Neural progenitor cell (in vitro differentiated cells): ENCODE measurements at regions not wholly inside any gene's neighbourhood (a gene's known extent, or its start where the extent isn't known, plus 50 kb on each side); places are given as distances from the start of the nearest gene placed in this dataset.

Experiments
- DNase-seq: peaks from one replicate; pipeline ENCODE4 v3.0.0-alpha.2; 2016; ENCODE audit warnings: low spot score
- H2AFZ ChIP-seq: fragments of 200-600 bp; sonication (generic); replicated peaks from 2 replicates; pipeline ENCODE4 v1.6.1; 2016; ENCODE audit warnings: antibody characterized with exemption
- H3F3A ChIP-seq: fragments of 200-600 bp; sonication (generic); 2 replicates; pipeline ENCODE4 v1.6.1; 2016; ENCODE audit warnings: antibody characterized with exemption, low read depth
- H3K27ac ChIP-seq: fragments of 200-600 bp; sonication (generic); 2 replicates; pipeline ENCODE4 v1.5.1; 2016; ENCODE audit warnings: mild to moderate bottlenecking
- H3K27me3 ChIP-seq: fragments of 200-600 bp; sonication (generic); 2 replicates; pipeline ENCODE4 v1.6.1; 2016; ENCODE audit warnings: mild to moderate bottlenecking, moderate library complexity
- H3K36me3 ChIP-seq: fragments of 200-600 bp; sonication (generic); 2 replicates; pipeline ENCODE4 v1.5.1; 2016
- H3K4me1 ChIP-seq: fragments of 200-600 bp; sonication (generic); 2 replicates; pipeline ENCODE4 v1.6.1; 2016; ENCODE audit warnings: mixed run types
- H3K4me2 ChIP-seq: fragments of 200-600 bp; sonication (generic); 2 replicates; pipeline ENCODE4 v1.6.1; 2016
- H3K4me3 ChIP-seq: fragments of 200-600 bp; sonication (generic); 2 replicates; pipeline ENCODE4 v1.5.1; 2016
- H3K79me2 ChIP-seq: fragments of 200-600 bp; sonication (generic); 2 replicates; pipeline ENCODE4 v1.6.1; 2016; ENCODE audit warnings: low read depth
- H3K9ac ChIP-seq: fragments of 200-600 bp; sonication (generic); 2 replicates; pipeline ENCODE4 v1.6.1; 2016
- H3K9me3 ChIP-seq: fragments of 200-600 bp; sonication (generic); 2 replicates; pipeline ENCODE4 v1.5.1; 2016; ENCODE audit warnings: low read depth
- H4K20me1 ChIP-seq: fragments of 200-600 bp; sonication (generic); 2 replicates; pipeline ENCODE4 v1.6.1; 2016; ENCODE audit warnings: low read depth
- H3K27ac Mint-ChIP-seq: 3 replicates; pipeline ENCODE4 v1.8.0; 2021; ENCODE audit warnings: mixed read lengths
- H3K27me3 Mint-ChIP-seq: 2 replicates; pipeline ENCODE4 v1.8.0; 2022; ENCODE audit warnings: low read depth, mild to moderate bottlenecking, inconsistent platforms, moderate library complexity, mixed read lengths; ENCODE audit not compliant: insufficient read depth
- H3K36me3 Mint-ChIP-seq: 3 replicates; pipeline ENCODE4 v1.8.0; 2021; ENCODE audit warnings: mixed read lengths
- H3K4me1 Mint-ChIP-seq: 3 replicates; pipeline ENCODE4 v1.8.0; 2021; ENCODE audit warnings: mixed read lengths
- H3K4me3 Mint-ChIP-seq: 3 replicates; pipeline ENCODE4 v1.8.0; 2021; ENCODE audit warnings: mild to moderate bottlenecking, moderate library complexity, mixed read lengths
- H3K9me3 Mint-ChIP-seq: 3 replicates; pipeline ENCODE4 v1.8.0; 2020; ENCODE audit warnings: mixed read lengths
- EZH2 ChIP-seq: fragments of 200-600 bp; sonication (generic); IDR thresholded peaks from 2 replicates; pipeline ENCODE4 v1.6.1; 2017; ENCODE audit warnings: antibody characterized with exemption, mild to moderate bottlenecking, moderate library complexity
- EZH2phosphoT487 ChIP-seq: fragments of 200-600 bp; sonication (generic); IDR thresholded peaks from 2 replicates; pipeline ENCODE4 v1.6.1; 2017; ENCODE audit warnings: antibody characterized with exemption
- TF ChIP-seq, protein P1 (sequence below): fragments of 200-600 bp; sonication (generic); IDR thresholded peaks from 2 replicates; pipeline ENCODE4 v1.5.1; 2017; ENCODE audit warnings: antibody characterized with exemption, mild to moderate bottlenecking

DNA sequence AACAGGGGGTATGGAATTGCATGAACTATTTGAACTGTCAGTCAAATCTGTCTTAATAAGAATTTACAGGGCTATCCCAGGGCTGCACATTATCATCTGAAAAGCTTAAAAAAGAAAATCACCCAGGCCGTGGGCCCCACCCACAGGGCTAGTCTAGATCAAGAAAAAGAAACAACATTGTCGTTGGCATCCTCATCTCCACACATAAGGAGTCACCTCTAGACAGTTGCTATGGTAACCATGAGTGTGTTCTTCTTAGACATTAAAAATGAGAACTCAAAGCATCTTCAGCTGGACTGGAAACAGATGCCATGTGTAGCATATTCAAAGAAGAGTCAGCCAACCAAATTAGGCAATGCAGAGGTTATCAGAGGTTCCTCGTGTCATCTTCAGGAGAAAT is 72.3 kb upstream of the CPO start:
- Histone ChIP-seq H3F3A (peaks cover 6% of the 10 kb centered on the region), H3K27ac (no peak overlapping the region), H3K79me2 (no peaks in the 10 kb centered on the region), H3K9me3 (no peaks in the 10 kb centered on the region), H3K4me3 (no peak overlapping the region), H3K4me2 (no peak overlapping the region), H3K27me3 (no peaks in the 10 kb centered on the region), H3K36me3 (no peaks in the 10 kb centered on the region), H2AFZ (no peak overlapping the region), H3K9ac (no peak overlapping the region), H4K20me1 (no peaks in the 10 kb centered on the region), H3K4me1 (peaks cover 21% of the 10 kb centered on the region)
- Mint-ChIP-seq H3K36me3 (no peaks in the 10 kb centered on the region), H3K27me3 (no peaks in the 10 kb centered on the region), H3K27ac (no peak overlapping the region), H3K9me3 (no peaks in the 10 kb centered on the region), H3K4me1 (peaks cover 23% of the 10 kb centered on the region), H3K4me3 (no peak overlapping the region)
- no peak for DNase-seq
- no peak for TF ChIP-seq EZH2phosphoT487
- no peak for TF ChIP-seq EZH2
- TF ChIP-seq, protein P1, sequence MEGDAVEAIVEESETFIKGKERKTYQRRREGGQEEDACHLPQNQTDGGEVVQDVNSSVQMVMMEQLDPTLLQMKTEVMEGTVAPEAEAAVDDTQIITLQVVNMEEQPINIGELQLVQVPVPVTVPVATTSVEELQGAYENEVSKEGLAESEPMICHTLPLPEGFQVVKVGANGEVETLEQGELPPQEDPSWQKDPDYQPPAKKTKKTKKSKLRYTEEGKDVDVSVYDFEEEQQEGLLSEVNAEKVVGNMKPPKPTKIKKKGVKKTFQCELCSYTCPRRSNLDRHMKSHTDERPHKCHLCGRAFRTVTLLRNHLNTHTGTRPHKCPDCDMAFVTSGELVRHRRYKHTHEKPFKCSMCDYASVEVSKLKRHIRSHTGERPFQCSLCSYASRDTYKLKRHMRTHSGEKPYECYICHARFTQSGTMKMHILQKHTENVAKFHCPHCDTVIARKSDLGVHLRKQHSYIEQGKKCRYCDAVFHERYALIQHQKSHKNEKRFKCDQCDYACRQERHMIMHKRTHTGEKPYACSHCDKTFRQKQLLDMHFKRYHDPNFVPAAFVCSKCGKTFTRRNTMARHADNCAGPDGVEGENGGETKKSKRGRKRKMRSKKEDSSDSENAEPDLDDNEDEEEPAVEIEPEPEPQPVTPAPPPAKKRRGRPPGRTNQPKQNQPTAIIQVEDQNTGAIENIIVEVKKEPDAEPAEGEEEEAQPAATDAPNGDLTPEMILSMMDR: no peak

DNA sequence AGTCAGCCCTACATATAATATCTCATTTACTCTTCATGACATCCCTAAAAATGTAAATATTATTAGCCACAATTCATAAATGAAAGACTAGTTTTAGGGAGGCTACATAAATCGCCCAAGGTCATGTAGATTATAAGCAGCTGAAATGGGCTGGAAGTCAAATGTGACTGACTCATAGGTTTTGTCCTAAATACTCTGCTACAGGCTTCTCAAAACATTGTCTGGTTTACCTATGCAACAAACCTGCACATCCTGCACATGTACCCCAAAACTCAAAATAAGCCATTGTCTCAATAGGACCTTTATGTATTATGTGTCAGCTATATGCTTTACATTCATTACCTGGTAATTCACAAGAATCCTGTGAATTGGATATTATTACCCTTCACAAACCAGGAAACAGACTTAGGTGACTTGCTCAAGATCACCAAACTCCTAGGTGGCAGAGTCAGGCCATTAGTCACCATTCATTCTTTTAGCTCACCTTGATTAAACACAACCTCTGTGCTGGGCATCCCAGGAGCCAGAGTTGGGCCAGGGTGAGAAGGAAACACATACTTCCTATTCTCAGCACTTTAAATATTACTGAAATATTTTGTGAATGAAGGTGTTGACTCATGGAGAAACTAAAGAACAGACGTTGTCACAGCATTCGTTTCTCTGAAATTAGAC is 69.4 kb upstream of the CPO start:
- H3K4me2 ChIP-seq: no peak overlapping the region
- H3K9me3 Mint-ChIP-seq: no peaks in the 10 kb centered on the region
- no peak overlapping the region for H3K4me3 Mint-ChIP-seq

DNA sequence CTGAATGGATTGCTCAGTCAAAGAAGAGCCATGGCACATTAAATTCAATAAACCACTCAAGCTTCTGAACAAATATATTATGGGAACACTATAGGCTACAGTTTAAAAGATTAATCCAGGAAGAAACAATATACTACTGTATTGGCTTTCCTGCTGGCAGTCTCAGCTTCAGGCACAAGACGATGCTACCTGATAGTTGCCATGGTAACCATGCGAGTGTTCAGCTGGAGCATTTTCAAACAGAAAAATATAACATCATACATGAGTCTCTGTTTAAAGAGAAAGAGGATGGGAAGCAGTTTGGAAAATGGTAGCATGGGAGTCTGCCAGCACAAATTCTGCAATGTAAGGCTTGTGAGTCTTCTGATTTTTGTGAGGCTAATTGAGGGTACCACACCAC is 65.9 kb upstream of the CPO start:
- H3K9ac ChIP-seq: no peak overlapping the region
- TF ChIP-seq EZH2 (no peak), EZH2phosphoT487 (no peak)
- TF ChIP-seq, protein P1: no peak
- H3K9me3 Mint-ChIP-seq: no peaks in the 10 kb centered on the region

More for the DNA sequence above, 69.4 kb upstream of the CPO start:
- no peaks in the 10 kb centered on the region for H3K9me3 ChIP-seq
- H3K36me3 Mint-ChIP-seq: no peaks in the 10 kb centered on the region
- H3K4me3 ChIP-seq: no peak overlapping the region
- no peaks in the 10 kb centered on the region for H3K79me2 ChIP-seq
- H3K9ac ChIP-seq: no peak overlapping the region
- H3K27me3 Mint-ChIP-seq: no peaks in the 10 kb centered on the region
- H3K27ac ChIP-seq: no peak overlapping the region
- H3K4me1 ChIP-seq: no peaks in the 10 kb centered on the region
- H3K4me1 Mint-ChIP-seq: peaks cover 6% of the 10 kb centered on the region
- no peak for DNase-seq
- H3K27ac Mint-ChIP-seq: no peak overlapping the region
- TF ChIP-seq EZH2phosphoT487: no peak
- no peak for TF ChIP-seq EZH2
- TF ChIP-seq, protein P1: no peak
- no peaks in the 10 kb centered on the region for H3F3A ChIP-seq
- no peaks in the 10 kb centered on the region for H4K20me1 ChIP-seq
- no peaks in the 10 kb centered on the region for H3K27me3 ChIP-seq
- no peaks in the 10 kb centered on the region for H3K36me3 ChIP-seq
- no peak overlapping the region for H2AFZ ChIP-seq

More for the DNA sequence above, 65.9 kb upstream of the CPO start:
- no peaks in the 10 kb centered on the region for H3F3A ChIP-seq
- no peaks in the 10 kb centered on the region for H3K27me3 ChIP-seq
- Mint-ChIP-seq H3K27ac (no peak overlapping the region), H3K4me3 (no peak overlapping the region), H3K27me3 (no peaks in the 10 kb centered on the region), H3K36me3 (no peaks in the 10 kb centered on the region), H3K4me1 (peaks cover 11% of the 10 kb centered on the region)
- no peaks in the 10 kb centered on the region for H4K20me1 ChIP-seq
- H3K9me3 ChIP-seq: no peaks in the 10 kb centered on the region
- H3K4me3 ChIP-seq: no peak overlapping the region
- no peak overlapping the region for H2AFZ ChIP-seq
- DNase-seq: no peak
- no peaks in the 10 kb centered on the region for H3K79me2 ChIP-seq
- no peak overlapping the region for H3K4me2 ChIP-seq
- H3K27ac ChIP-seq: no peak overlapping the region
- peaks cover 11% of the 10 kb centered on the region for H3K4me1 ChIP-seq
- H3K36me3 ChIP-seq: no peaks in the 10 kb centered on the region
